PC-3 (cell line): ENCODE measurements at regions not wholly inside any gene's neighbourhood (a gene's known extent, or its start where the extent isn't known, plus 50 kb on each side); places are given as distances from the start of the nearest gene placed in this dataset.

Source experiments
- CTCF ChIP-seq: fragments of 300-600 bp; sonication (generic); conservative IDR thresholded peaks from 2 replicates; pipeline ENCODE4 v1.5.1; 2017; ENCODE audit warnings: antibody characterized with exemption, low read depth, mild to moderate bottlenecking, low read length
- EZH2 ChIP-seq: fragments of 300-600 bp; sonication (generic); IDR thresholded peaks from one replicate; pipeline ENCODE4 v1.6.1; 2017; ENCODE audit warnings: antibody characterized with exemption, mild to moderate bottlenecking, low read length; ENCODE audit not compliant: unreplicated experiment

GRCh38 chr6:112600168-112600567 lies 253.0 kb downstream of the RFPL4B start:
- TF ChIP-seq CTCF = 0 out of 2 replicates have a peak, but pooled peaks have one; percentile 13
- TF ChIP-seq EZH2 = no peak
